ENCODE measurements at regions not wholly inside any gene's neighbourhood (a gene's known extent, or its start where the extent isn't known, plus 50 kb on each side); places are given as distances from the start of the nearest gene placed in this dataset.

GRCh38 chr6:103085801-103086200, 1692.3 kb downstream of the GRIK2 start:
- no peak for TF ChIP-seq CTCF (IDR thresholded peaks at IDR 0.05)
- TF ChIP-seq REST (IDR thresholded peaks at IDR 0.05; ENCODE audit: insufficient read depth in 1 of 2, low read depth in 2 of 2, low read length in 1 of 2) = no peak

Data from Panc1 (cell line).